Upper lobe of left lung (tissue), 4 donors: ENCODE measurements at regions not wholly inside any gene's neighbourhood (a gene's known extent, or its start where the extent isn't known, plus 50 kb on each side); places are given as distances from the start of the nearest gene placed in this dataset.

Source experiments
- CTCF ChIP-seq, 6 experiments: fragments of 450-650 bp in 4 of 6; fragments of 200-600 bp in 2 of 6; sonication (generic) in 2 of 6; IDR thresholded peaks; one replicate each; pipeline ENCODE4 v1.5.1; 2016 to 2019; ENCODE audit warnings: antibody characterized with exemption in 6 of 6
- EP300 ChIP-seq, 4 donors: sonication (generic); formaldehyde crosslinking; IDR thresholded peaks; one replicate each; pipeline ENCODE4 v1.5.1; 2017; ENCODE audit warnings: antibody characterized with exemption in 4 of 4, control low read depth in 2 of 4
- POLR2A ChIP-seq, 4 donors: fragments of 450-650 bp; IDR thresholded peaks; one replicate each; pipeline ENCODE4 v1.5.1; 2016 to 2017; ENCODE audit warnings: antibody characterized with exemption in 4 of 4, mild to moderate bottlenecking in 2 of 4
- POLR2AphosphoS5 ChIP-seq, 2 donors: sonication (generic); formaldehyde crosslinking; IDR thresholded peaks; one replicate each; pipeline ENCODE4 v1.5.1; 2017; ENCODE audit warnings: antibody characterized with exemption in 2 of 2

GRCh38 chr2:18502142-18502541 is 58.3 kb downstream of the RDH14 start:
- TF ChIP-seq CTCF (IDR thresholded peaks at IDR 0.05) (no peak), POLR2AphosphoS5 (IDR thresholded peaks at IDR 0.05) (no peak), EP300 (IDR thresholded peaks at IDR 0.05) (no peak), POLR2A (IDR thresholded peaks at IDR 0.05) (no peak)
